Tibial artery (tissue), 4 donors: ENCODE measurements at regions not wholly inside any gene's neighbourhood (a gene's known extent, or its start where the extent isn't known, plus 50 kb on each side); places are given as distances from the start of the nearest gene placed in this dataset.

Experiments used
- DNase-seq, 2 donors: peaks; one replicate each; pipeline ENCODE4 v3.0.0-alpha.2; 2019
- H3K27ac ChIP-seq, 2 donors: fragments of 200-600 bp; sonication (generic) in 1 of 2; 1 replicate in 1 of 2; 2 replicates in 1 of 2; pipeline ENCODE4 v1.5.1; 2018 to 2019; ENCODE audit warnings: mild to moderate bottlenecking in 1 of 2
- H3K27me3 ChIP-seq, 2 donors: fragments of 200-600 bp; sonication (generic) in 1 of 2; one replicate each; pipeline versions ENCODE4 v1.5.1 to v1.6.0; 2016 to 2019
- H3K36me3 ChIP-seq, 3 donors: fragments of 200-600 bp; sonication (generic) in 2 of 3; one replicate each; pipeline ENCODE4 v1.5.1; 2016 to 2019; ENCODE audit warnings: mild to moderate bottlenecking in 2 of 3
- H3K4me1 ChIP-seq, 4 donors: fragments of 200-600 bp; sonication (generic) in 2 of 4; 1 replicate in 3 of 4; 2 replicates in 1 of 4; pipeline ENCODE4 v1.5.1; 2016 to 2019
- H3K4me3 ChIP-seq, 2 donors: fragments of 200-600 bp; sonication (generic) in 1 of 2; 1 replicate in 1 of 2; 2 replicates in 1 of 2; pipeline ENCODE4 v1.5.1; 2018 to 2019; ENCODE audit warnings: mild to moderate bottlenecking in 2 of 2
- H3K9me3 ChIP-seq, 3 donors: fragments of 200-600 bp; sonication (generic) in 1 of 3; one replicate each; pipeline ENCODE4 v1.5.1; 2016 to 2019
- CTCF ChIP-seq, 2 experiments: fragments of 200-600 bp in 1 of 2; fragments of 450-650 bp in 1 of 2; IDR thresholded peaks; one replicate each; pipeline ENCODE4 v1.5.1; 2017 to 2019; ENCODE audit warnings: antibody characterized with exemption in 2 of 2, mild to moderate bottlenecking in 1 of 2, moderate library complexity in 1 of 2
- intact Hi-C: fragments of 100-400 bp; cut with DNase I; formaldehyde crosslinking; loops from one replicate; pipeline ENCODE4 v1.15.0; 2023; ENCODE audit warnings: low total_unique reads

- no peak for DNase-seq
- H3K27ac ChIP-seq, result no peak overlapping the region
- no peaks in the 10 kb centered on the region for H3K4me1 ChIP-seq
- H3K4me3 ChIP-seq, result no peak overlapping the region
- intact Hi-C loops, result no loop called here
- TF ChIP-seq CTCF (IDR thresholded peaks at IDR 0.05), result no peak
- no peaks in the 10 kb centered on the region for H3K9me3 ChIP-seq
- no peaks in the 10 kb centered on the region for H3K27me3 ChIP-seq
- no peaks in the 10 kb centered on the region for H3K36me3 ChIP-seq
Observed at GRCh38 chr21:15397258-15397657, 332.5 kb upstream of the NRIP1 start.

- Histone ChIP-seq H3K9me3 (no peaks in the 10 kb centered on the region), H3K27ac (no peak overlapping the region), H3K4me3 (no peak overlapping the region), H3K27me3 (no peaks in the 10 kb centered on the region), H3K36me3 (no peaks in the 10 kb centered on the region), H3K4me1 (no peaks in the 10 kb centered on the region)
- intact Hi-C loops, result no loop called here
- no peak for DNase-seq
- no peak for TF ChIP-seq CTCF (IDR thresholded peaks at IDR 0.05)
Observed at GRCh38 chr21:15400905-15401304, 328.9 kb upstream of the USP25 start.

- intact Hi-C loops, result no loop called here
Observed at GRCh38 chr21:15401331-15401730, 328.5 kb upstream of the USP25 start.

GRCh38 chr21:15405214-15405613 is 324.6 kb upstream of the USP25 start:
- no peaks in the 10 kb centered on the region for H3K27me3 ChIP-seq

More at GRCh38 chr21:15401331-15401730, 328.5 kb upstream of the USP25 start:
- Histone ChIP-seq H3K36me3 (no peaks in the 10 kb centered on the region), H3K4me1 (no peaks in the 10 kb centered on the region), H3K27me3 (no peaks in the 10 kb centered on the region), H3K27ac (no peak overlapping the region), H3K9me3 (no peaks in the 10 kb centered on the region), H3K4me3 (no peak overlapping the region)
- TF ChIP-seq CTCF (IDR thresholded peaks at IDR 0.05), result no peak
- DNase-seq, result no peak

GRCh38 chr21:15406791-15407190 is 323.0 kb upstream of the USP25 start:
- DNase-seq, result no peak
- no peak overlapping the region for H3K27ac ChIP-seq
- intact Hi-C loops, result no loop called here
- H3K36me3 ChIP-seq, result no peaks in the 10 kb centered on the region
- no peaks in the 10 kb centered on the region for H3K4me1 ChIP-seq
- no peaks in the 10 kb centered on the region for H3K9me3 ChIP-seq
- no peak for TF ChIP-seq CTCF (IDR thresholded peaks at IDR 0.05)
- H3K27me3 ChIP-seq, result no peaks in the 10 kb centered on the region
- H3K4me3 ChIP-seq, result no peak overlapping the region

More at GRCh38 chr21:15405214-15405613, 324.6 kb upstream of the USP25 start:
- no peak for TF ChIP-seq CTCF (IDR thresholded peaks at IDR 0.05)
- Histone ChIP-seq H3K4me3 (no peak overlapping the region), H3K4me1 (no peaks in the 10 kb centered on the region), H3K9me3 (no peaks in the 10 kb centered on the region), H3K36me3 (no peaks in the 10 kb centered on the region), H3K27ac (no peak overlapping the region)
- no peak for DNase-seq
- intact Hi-C loops, result no loop called here

- no peaks in the 10 kb centered on the region for H3K9me3 ChIP-seq
- H3K36me3 ChIP-seq, result no peaks in the 10 kb centered on the region
- no peaks in the 10 kb centered on the region for H3K27me3 ChIP-seq
- no peak for TF ChIP-seq CTCF (IDR thresholded peaks at IDR 0.05)
- H3K4me1 ChIP-seq, result no peaks in the 10 kb centered on the region
- no peak overlapping the region for H3K27ac ChIP-seq
- no peak for DNase-seq
- intact Hi-C loops, result no loop called here
- H3K4me3 ChIP-seq, result no peak overlapping the region
Observed at GRCh38 chr21:15407585-15407984, 322.2 kb upstream of the USP25 start.
